Loucy (cell line): ENCODE measurements at regions not wholly inside any gene's neighbourhood (a gene's known extent, or its start where the extent isn't known, plus 50 kb on each side); places are given as distances from the start of the nearest gene placed in this dataset.

Source experiments
- H2AFZ ChIP-seq: fragments of 200-600 bp; sonication (generic); 2 replicates; pipeline ENCODE4 v1.6.0; 2016; ENCODE audit warnings: antibody characterized with exemption, mild to moderate bottlenecking, low read length, moderate library complexity
- H3F3A ChIP-seq: fragments of 200-600 bp; 2 replicates; pipeline ENCODE4 v1.6.0; 2016; ENCODE audit warnings: antibody characterized with exemption, low read depth, mild to moderate bottlenecking
- H3K27me3 ChIP-seq: fragments of 200-600 bp; sonication (generic); 2 replicates; pipeline ENCODE4 v1.6.1; 2014; ENCODE audit warnings: low read length, mild to moderate bottlenecking; ENCODE audit not compliant: insufficient read depth, poor library complexity, severe bottlenecking
- H3K36me3 ChIP-seq: fragments of 200-600 bp; sonication (generic); 2 replicates; pipeline ENCODE4 v1.6.1; 2016; ENCODE audit warnings: low read length; ENCODE audit not compliant: insufficient read depth
- H3K4me1 ChIP-seq: fragments of 200-600 bp; sonication (generic); 2 replicates; pipeline ENCODE4 v1.5.1; 2014; ENCODE audit warnings: low read length, mild to moderate bottlenecking; ENCODE audit not compliant: insufficient read depth, poor library complexity, severe bottlenecking
- H3K4me2 ChIP-seq: fragments of 200-600 bp; sonication (generic); 2 replicates; pipeline ENCODE4 v1.6.0; 2014; ENCODE audit warnings: antibody characterized with exemption, low read length, low read depth, mild to moderate bottlenecking; ENCODE audit not compliant: poor library complexity, severe bottlenecking
- H3K4me3 ChIP-seq: fragments of 200-600 bp; sonication (generic); 2 replicates; pipeline ENCODE4 v1.5.1; 2014; ENCODE audit warnings: low read length, mild to moderate bottlenecking, mixed read lengths; ENCODE audit not compliant: poor library complexity, severe bottlenecking
- H3K79me2 ChIP-seq: fragments of 200-600 bp; sonication (generic); 2 replicates; pipeline ENCODE4 v1.6.1; 2014; ENCODE audit warnings: low read length; ENCODE audit not compliant: insufficient read depth
- H3K9ac ChIP-seq: fragments of 200-600 bp; sonication (generic); 2 replicates; pipeline ENCODE4 v1.6.0; 2014; ENCODE audit warnings: mild to moderate bottlenecking, low read depth, low read length, moderate library complexity; ENCODE audit not compliant: poor library complexity, severe bottlenecking
- H3K9me2 ChIP-seq: fragments of 200-600 bp; sonication (generic); replicated peaks from 2 replicates; pipeline ENCODE4 v1.6.1; 2016; ENCODE audit warnings: low read depth, low read length, mixed read lengths
- H3K9me3 ChIP-seq: fragments of 200-600 bp; sonication (generic); 2 replicates; pipeline ENCODE4 v1.6.1; 2014; ENCODE audit warnings: mild to moderate bottlenecking, antibody characterized with exemption, low read length, low read depth; ENCODE audit not compliant: insufficient read depth
- H4K20me1 ChIP-seq: fragments of 200-600 bp; sonication (generic); 2 replicates; pipeline ENCODE4 v1.6.0; 2014; ENCODE audit warnings: antibody characterized with exemption, low read length, mild to moderate bottlenecking; ENCODE audit not compliant: insufficient read depth, poor library complexity, severe bottlenecking
- CTCF ChIP-seq: fragments of 200-600 bp; sonication (generic); conservative IDR thresholded peaks from 2 replicates; pipeline ENCODE4 v1.5.1; 2014; ENCODE audit warnings: mild to moderate bottlenecking, antibody characterized with exemption, low read length
- EZH2phosphoT487 ChIP-seq: fragments of 200-600 bp; IDR thresholded peaks from 2 replicates; pipeline ENCODE4 v1.6.1; 2018; ENCODE audit warnings: antibody characterized with exemption, mild to moderate bottlenecking, moderate library complexity, borderline replicate concordance

- H3K4me1 ChIP-seq, result peaks cover 69% of the 10 kb centered on the region
- H3K9ac ChIP-seq, result no peak overlapping the region
- no peaks in the 10 kb centered on the region for H3F3A ChIP-seq
- H3K4me2 ChIP-seq, result no peak overlapping the region
- H3K9me3 ChIP-seq, result no peaks in the 10 kb centered on the region
- no peaks in the 10 kb centered on the region for H3K79me2 ChIP-seq
- no peaks in the 10 kb centered on the region for H3K36me3 ChIP-seq
- no peaks in the 10 kb centered on the region for H3K9me2 ChIP-seq
- H3K4me3 ChIP-seq, result no peak overlapping the region
- H4K20me1 ChIP-seq, result no peaks in the 10 kb centered on the region
- no peak for TF ChIP-seq CTCF
- TF ChIP-seq EZH2phosphoT487, result no peak
- no peaks in the 10 kb centered on the region for H3K27me3 ChIP-seq
- H2AFZ ChIP-seq, result no peak overlapping the region
Observed at GRCh38 chr4:10167201-10167600, 50.6 kb upstream of the WDR1 start.
